C4-2B (cell line): ENCODE measurements at regions not wholly inside any gene's neighbourhood (a gene's known extent, or its start where the extent isn't known, plus 50 kb on each side); places are given as distances from the start of the nearest gene placed in this dataset.

Experiments used
- H3K27ac ChIP-seq: fragments of 450-650 bp; 2 replicates; pipeline ENCODE4 v1.5.1; 2017
- ZFX ChIP-seq: fragments of 450-650 bp; IDR thresholded peaks from 2 replicates; pipeline ENCODE4 v1.6.1; 2017
- TF ChIP-seq, protein P1 (sequence below): fragments of 450-650 bp; conservative IDR thresholded peaks from 2 replicates; pipeline ENCODE4 v1.5.1; 2017; ENCODE audit warnings: mild to moderate bottlenecking

DNA sequence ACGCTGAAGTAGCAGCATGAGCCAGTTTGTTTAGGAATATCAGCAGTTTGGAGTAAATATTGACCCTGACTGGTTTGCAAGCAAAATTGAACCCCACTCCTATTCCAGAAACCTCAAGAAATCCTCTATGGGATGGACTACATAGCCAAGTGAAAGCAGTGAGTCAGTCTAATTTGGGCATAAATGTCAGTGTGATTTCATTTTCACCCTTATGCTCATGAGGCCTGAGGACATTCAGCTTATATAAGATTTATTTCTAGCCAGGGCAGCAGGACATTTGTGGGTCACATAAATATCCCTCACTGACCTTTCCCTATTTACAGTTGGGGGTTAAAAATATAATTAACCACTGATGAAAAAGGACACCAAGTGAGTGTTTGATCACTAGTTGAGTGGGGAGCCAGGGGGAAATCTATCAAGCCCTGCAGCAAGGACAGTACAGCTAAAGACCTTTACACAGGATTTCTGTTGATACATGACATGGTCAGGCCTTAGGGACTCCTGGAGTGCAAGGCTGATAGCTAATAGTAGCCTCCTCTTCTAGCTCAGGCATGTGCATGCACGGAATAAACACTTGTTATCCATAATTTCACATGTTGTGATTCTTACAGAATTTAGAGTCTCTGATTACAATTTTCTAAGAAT is 996.9 kb upstream of the GRIA3 start:
- no peak for TF ChIP-seq ZFX
- TF ChIP-seq, protein P1, sequence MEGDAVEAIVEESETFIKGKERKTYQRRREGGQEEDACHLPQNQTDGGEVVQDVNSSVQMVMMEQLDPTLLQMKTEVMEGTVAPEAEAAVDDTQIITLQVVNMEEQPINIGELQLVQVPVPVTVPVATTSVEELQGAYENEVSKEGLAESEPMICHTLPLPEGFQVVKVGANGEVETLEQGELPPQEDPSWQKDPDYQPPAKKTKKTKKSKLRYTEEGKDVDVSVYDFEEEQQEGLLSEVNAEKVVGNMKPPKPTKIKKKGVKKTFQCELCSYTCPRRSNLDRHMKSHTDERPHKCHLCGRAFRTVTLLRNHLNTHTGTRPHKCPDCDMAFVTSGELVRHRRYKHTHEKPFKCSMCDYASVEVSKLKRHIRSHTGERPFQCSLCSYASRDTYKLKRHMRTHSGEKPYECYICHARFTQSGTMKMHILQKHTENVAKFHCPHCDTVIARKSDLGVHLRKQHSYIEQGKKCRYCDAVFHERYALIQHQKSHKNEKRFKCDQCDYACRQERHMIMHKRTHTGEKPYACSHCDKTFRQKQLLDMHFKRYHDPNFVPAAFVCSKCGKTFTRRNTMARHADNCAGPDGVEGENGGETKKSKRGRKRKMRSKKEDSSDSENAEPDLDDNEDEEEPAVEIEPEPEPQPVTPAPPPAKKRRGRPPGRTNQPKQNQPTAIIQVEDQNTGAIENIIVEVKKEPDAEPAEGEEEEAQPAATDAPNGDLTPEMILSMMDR: no peak
- no peak overlapping the region for H3K27ac ChIP-seq

DNA sequence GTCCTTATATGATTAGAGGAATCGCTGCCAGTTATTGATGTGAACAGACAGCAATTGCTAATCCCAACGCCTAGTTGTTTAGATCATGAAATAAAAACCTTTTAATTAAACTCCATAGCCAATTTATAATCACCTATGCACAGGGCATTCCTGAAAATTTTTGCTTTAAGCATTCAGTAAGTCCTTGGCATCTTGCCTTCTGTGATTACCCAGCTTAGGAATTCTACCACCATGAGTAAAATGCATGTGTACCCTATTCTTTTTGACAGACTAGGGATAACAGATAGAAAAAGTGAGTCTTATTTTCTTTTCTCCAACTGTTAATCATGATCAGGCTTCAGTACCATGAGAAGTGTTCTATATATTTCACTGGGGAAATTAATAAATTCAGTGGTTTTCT is 995.3 kb upstream of the GRIA3 start:
- TF ChIP-seq ZFX: no peak
- TF ChIP-seq, protein P1: no peak
- no peak overlapping the region for H3K27ac ChIP-seq

DNA sequence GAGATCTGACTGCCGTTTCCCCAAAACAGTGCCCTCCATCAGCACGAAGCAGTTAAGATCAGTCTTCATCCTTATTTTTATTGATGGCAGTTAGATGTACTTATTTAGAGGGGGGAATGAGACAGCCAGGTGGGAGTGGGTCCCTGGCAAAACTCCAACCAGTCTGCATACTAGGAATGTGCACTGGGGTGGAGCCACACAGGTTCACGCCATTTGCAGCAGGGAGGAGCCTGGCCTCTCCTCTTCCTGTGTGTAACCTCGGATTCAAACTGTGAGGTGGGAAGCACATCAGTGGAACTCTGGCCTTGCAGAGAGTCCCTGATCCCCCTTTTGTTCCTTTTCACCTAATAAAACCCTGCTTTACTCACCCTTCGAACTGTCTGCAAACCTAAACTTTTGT is 987.7 kb upstream of the GRIA3 start:
- H3K27ac ChIP-seq: no peak overlapping the region
- TF ChIP-seq, protein P1: no peak
- TF ChIP-seq ZFX: no peak

DNA sequence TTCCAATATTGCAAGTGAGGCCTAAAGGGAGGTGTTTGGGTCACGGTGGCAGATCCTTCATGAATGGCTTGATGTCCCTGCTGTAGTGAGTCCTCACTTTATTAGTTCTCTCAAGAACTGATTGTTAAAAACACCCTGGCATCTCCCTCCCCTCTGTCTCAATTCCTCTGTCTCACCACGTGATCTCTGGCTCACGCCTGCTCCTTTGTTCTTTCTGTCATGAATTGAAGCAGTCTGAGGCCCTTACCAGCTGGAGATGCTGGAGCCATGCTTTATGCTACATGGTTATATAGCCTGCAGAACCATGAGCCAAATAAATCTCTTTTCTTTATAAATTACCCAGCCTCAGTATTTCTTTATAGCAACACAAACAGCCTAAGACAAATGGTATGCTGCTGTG is 980.7 kb upstream of the GRIA3 start:
- no peak for TF ChIP-seq ZFX
- TF ChIP-seq, protein P1: no peak
- no peak overlapping the region for H3K27ac ChIP-seq

DNA sequence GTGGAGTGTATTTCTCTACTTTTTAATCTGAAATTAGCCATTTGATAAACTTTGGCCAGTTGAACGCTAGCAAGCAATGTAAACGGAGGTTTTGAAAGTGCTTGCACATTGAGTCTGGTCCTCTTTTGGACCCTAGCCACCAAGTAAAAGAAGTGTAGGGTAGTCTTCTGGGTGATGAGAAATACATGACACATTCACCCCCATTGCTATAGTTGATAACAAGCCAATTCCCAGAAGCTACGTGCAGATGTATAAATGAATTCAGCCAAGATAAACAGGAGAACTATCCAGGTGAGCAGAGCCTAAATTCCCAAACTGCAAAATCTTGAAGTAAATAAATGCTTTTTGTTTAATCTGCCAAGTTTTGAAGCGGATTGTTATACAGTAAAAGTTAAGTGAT is 965.4 kb upstream of the GRIA3 start:
- TF ChIP-seq, protein P1: no peak
- no peak for TF ChIP-seq ZFX
- no peak overlapping the region for H3K27ac ChIP-seq

DNA sequence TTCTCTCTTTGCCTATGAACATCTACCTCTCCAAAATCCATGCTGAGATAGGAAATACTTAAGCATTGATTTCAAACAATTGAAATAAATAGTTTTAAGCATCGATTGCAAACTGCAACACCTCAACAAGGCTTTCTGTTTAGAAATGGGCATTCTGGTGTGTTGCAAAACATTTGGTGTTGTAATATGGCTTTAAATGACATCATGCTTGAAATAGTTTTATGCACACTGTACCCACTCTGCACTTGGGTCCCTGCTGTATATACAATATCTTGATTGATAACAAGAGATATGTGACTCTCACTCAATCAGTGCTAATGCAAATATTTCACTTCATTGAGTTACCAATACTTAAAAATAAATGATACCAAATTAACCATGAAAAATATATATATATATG is 964.9 kb upstream of the GRIA3 start:
- no peak for TF ChIP-seq ZFX
- TF ChIP-seq, protein P1: no peak

DNA sequence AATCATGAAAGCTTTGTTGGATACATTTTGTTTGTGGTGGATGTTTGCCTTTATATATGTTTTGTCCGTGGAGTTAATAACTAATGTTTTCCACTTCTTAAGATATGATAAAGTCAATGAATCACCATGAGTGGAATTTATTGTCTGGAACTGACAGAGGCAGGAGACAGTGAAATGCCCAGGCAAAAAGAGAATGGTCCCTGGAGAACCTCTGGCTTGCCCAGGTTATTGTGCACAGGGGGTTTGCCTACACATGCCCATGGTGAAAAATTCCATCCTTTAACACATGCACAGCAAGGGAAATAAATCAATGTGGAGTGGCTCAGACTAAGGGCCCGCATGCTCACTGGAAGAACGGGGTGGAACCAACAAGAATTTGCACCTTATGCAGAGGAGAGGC is 964.3 kb upstream of the GRIA3 start:
- TF ChIP-seq, protein P1: no peak
- no peak for TF ChIP-seq ZFX

More for the DNA sequence above, 964.9 kb upstream of the GRIA3 start:
- no peak overlapping the region for H3K27ac ChIP-seq

More for the DNA sequence above, 964.3 kb upstream of the GRIA3 start:
- H3K27ac ChIP-seq: no peak overlapping the region
